ENCODE measurements at regions not wholly inside any gene's neighbourhood (a gene's known extent, or its start where the extent isn't known, plus 50 kb on each side); places are given as distances from the start of the nearest gene placed in this dataset.
"Not testable (repeated sequence)": the region's sequence is repeated elsewhere in the genome, so short reads cannot be mapped to it uniquely, and the experiment has no call there.

DNA sequence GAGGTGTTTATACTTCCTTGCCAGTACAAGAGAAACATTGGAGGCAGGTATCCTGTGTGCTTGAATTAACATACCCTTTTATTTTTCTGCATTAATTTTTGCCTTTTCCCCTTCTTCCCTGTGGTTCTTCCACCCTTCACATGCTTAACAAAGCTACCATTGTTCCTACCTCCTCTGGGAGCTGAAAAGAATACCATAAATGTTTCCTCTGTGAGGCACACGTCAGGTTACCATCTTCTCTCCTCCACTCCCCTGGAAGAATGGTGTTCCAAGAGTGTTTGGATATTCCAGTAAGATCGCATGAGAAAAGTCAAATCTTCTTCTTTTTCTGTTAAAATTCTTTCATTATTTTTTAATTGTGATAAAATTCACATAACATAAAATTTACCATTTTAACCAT is 74.6 kb upstream of the MARK1 start:
- no peak overlapping the region for H3K4me3 ChIP-seq (replicated peaks; ENCODE audit: low read depth, low read length)
- no peak for DNase-seq (ENCODE audit: low read depth)
- TF ChIP-seq, protein P1, sequence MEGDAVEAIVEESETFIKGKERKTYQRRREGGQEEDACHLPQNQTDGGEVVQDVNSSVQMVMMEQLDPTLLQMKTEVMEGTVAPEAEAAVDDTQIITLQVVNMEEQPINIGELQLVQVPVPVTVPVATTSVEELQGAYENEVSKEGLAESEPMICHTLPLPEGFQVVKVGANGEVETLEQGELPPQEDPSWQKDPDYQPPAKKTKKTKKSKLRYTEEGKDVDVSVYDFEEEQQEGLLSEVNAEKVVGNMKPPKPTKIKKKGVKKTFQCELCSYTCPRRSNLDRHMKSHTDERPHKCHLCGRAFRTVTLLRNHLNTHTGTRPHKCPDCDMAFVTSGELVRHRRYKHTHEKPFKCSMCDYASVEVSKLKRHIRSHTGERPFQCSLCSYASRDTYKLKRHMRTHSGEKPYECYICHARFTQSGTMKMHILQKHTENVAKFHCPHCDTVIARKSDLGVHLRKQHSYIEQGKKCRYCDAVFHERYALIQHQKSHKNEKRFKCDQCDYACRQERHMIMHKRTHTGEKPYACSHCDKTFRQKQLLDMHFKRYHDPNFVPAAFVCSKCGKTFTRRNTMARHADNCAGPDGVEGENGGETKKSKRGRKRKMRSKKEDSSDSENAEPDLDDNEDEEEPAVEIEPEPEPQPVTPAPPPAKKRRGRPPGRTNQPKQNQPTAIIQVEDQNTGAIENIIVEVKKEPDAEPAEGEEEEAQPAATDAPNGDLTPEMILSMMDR (IDR thresholded peaks at IDR 0.05; ENCODE audit: low read length, missing control alignments) = no peak

DNA sequence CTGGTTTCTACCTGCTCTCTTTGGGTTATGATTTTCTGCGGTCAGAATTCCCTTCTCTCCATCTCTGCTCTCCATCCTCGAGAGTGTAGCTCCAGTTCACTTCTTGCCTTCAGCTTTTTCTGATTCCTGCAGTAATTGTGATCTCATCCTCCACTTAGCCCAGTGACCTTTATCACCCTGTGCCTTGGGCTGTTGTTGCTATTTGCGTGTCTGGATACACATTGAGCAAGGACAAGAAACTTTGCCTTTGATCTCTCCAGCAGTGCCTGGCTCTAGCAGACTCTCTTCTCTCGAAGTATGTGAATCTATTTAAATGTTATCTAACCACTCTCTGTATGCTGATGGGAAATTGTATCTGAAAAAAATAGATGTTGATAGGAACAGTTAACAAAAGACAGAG is 76.4 kb upstream of the MARK1 start:
- no peak overlapping the region for H3K4me3 ChIP-seq (replicated peaks; ENCODE audit: low read depth, low read length)
- TF ChIP-seq, protein P1 (IDR thresholded peaks at IDR 0.05; ENCODE audit: low read length, missing control alignments) = no peak
- no peak for DNase-seq (ENCODE audit: low read depth)

DNA sequence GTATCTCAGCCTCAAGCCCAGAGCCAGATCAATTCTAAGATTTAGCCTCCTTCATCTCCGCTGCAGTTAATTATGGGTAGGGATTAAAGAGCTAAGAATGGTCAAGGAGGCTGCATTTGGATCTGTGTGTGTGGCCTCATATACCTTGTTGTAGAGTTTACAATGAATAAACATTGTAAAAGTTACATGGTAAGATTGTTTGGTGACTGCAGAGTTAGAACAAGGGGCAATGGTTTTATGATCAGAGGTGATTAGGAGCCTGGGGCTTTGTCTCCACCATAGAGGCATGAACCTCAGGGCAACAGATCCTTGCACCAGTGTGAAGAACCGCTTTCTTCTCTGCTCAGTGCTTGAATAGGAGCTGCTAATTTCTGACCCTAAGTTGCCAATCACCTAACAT is 77.0 kb upstream of the MARK1 start:
- TF ChIP-seq, protein P1 (IDR thresholded peaks at IDR 0.05; ENCODE audit: low read length, missing control alignments) = no peak

DNA sequence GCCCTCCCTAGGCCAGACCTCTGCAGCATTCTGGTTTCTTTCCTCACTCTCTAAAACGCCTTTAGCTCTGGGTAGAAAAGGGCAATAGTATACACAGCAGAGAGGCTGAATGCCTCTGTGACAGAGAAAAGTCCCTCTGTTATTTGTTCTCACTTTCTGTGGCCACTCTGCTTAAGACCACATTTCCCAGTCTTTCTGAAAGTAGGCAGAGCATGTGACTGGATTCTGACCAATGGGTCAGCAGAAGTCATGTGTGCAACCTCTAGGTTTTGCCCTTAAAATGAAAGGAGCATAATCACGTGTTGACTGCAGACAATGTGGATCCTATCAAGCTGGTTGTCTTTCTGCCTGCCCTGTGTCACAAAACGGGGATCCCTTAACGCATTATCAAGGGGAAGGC is 79.7 kb upstream of the MARK1 start:
- DNase-seq (ENCODE audit: low read depth) = no peak
- TF ChIP-seq, protein P1 (IDR thresholded peaks at IDR 0.05; ENCODE audit: low read length, missing control alignments) = no peak
- H3K4me3 ChIP-seq (replicated peaks; ENCODE audit: low read depth, low read length) = no peak overlapping the region

More for the DNA sequence above, 77.0 kb upstream of the MARK1 start:
- H3K4me3 ChIP-seq (replicated peaks; ENCODE audit: low read depth, low read length) = no peak overlapping the region
- DNase-seq (ENCODE audit: low read depth) = no peak

DNA sequence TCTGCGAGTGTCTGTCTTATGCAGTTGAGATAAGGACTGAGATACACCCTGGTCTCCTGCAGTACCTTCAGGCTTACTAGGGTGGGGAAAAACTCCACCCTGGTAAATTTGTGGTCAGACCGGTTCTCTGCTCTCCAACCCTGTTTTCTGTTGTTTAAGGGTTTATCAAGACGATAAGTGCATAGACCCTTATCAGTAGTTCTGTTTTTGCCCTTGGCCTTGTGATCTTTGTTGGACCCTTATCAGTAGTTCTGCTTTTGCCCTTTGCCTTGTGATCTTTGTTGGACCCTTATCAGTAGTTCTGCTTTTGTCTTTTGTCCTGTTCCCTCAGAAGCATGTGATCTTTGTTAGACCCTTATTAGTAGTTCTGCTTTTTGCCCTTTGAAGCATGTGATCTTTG is 83.3 kb upstream of the MARK1 start:
- not testable (repeated sequence) for H3K4me3 ChIP-seq (replicated peaks; ENCODE audit: low read depth, low read length); DNase-seq (ENCODE audit: low read depth)

DNA sequence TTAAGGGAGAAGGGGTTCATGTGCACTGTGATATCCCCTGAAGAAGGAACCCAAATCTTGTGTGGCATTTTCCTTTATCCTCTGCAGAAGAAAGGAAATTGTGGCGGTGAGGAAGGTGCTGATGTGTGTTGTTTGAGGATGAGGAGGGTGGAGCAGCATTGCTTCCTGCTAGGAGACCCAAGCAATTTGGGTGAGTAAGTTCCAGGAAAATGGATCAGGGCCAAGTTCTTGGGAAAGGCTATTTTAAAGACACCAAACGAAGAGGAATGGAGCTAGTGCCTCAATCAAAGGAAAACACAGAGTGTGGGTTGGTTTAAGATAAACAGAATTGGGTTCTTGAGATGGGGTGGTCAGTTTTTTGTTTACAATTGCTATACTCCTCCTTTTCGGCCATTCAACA is 86.7 kb upstream of the MARK1 start:
- H3K4me3 ChIP-seq (replicated peaks; ENCODE audit: low read depth, low read length) = no peak overlapping the region
- DNase-seq (ENCODE audit: low read depth) = no peak
- TF ChIP-seq, protein P1 (IDR thresholded peaks at IDR 0.05; ENCODE audit: low read length, missing control alignments) = no peak

DNA sequence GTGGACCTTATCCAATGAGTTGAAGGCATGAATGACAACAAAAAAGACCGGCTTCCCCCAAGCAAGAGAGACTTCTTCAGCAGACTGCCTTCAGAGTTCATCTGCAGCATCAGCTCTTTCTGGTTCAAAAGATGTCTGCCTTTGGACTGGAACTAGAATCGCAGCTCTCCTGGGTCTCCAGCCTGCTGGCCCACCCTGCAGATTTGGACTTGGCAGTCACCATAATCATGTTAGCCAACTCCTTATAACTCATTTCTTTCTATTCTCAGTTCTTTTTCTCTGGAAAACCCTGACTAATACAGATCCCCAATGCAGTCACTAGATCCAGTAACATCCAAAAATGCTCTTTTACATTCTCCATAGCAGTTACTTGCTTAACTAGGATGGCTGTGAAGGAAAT is 89.2 kb upstream of the MARK1 start:
- DNase-seq (ENCODE audit: low read depth) = no peak
- TF ChIP-seq, protein P1 (IDR thresholded peaks at IDR 0.05; ENCODE audit: low read length, missing control alignments) = no peak
- no peak overlapping the region for H3K4me3 ChIP-seq (replicated peaks; ENCODE audit: low read depth, low read length)

DNA sequence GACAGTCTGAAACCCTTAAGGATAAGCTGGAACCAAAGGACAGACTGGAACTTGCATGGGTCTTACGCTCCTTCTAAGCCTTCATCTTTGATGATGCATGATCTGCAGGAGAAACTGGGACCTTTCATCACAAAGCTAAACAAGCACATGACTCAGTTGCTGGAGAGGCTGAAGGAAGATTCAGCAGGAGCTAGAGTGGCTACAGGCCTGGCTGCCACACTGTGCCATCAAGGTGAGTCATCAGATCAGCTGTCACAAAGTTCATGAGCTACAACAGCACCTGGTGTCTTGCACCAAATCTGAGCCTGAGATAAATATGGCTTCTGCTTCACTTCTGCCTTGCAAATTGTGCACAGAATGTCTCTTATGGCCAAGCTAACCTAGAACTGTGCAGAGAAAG is 95.5 kb upstream of the MARK1 start:
- DNase-seq (ENCODE audit: low read depth) = no peak
- TF ChIP-seq, protein P1 (IDR thresholded peaks at IDR 0.05; ENCODE audit: low read length, missing control alignments) = no peak
- no peak overlapping the region for H3K4me3 ChIP-seq (replicated peaks; ENCODE audit: low read depth, low read length)
